Retinal pigment epithelial cell (primary cell): ENCODE measurements at regions not wholly inside any gene's neighbourhood (a gene's known extent, or its start where the extent isn't known, plus 50 kb on each side); places are given as distances from the start of the nearest gene placed in this dataset.

Source experiments
- DNase-seq: peaks from one replicate; pipeline ENCODE4 v3.0.0-alpha.2; 2010; ENCODE audit warnings: low read depth
- H3K4me3 ChIP-seq: 2 replicates; pipeline ENCODE4 v1.5.1; 2011; ENCODE audit warnings: mild to moderate bottlenecking, low read length, control low read depth, moderate library complexity
- TF ChIP-seq, protein P1 (sequence below): conservative IDR thresholded peaks from 2 replicates; pipeline ENCODE4 v1.5.1; 2011; ENCODE audit warnings: low read depth, low read length, control low read depth, inconsistent platforms

GRCh38 chr9:135309763-135310125 lies 169.8 kb upstream of the PPP1R26 start:
- no peak overlapping the region for H3K4me3 ChIP-seq
- DNase-seq, result no peak

DNA sequence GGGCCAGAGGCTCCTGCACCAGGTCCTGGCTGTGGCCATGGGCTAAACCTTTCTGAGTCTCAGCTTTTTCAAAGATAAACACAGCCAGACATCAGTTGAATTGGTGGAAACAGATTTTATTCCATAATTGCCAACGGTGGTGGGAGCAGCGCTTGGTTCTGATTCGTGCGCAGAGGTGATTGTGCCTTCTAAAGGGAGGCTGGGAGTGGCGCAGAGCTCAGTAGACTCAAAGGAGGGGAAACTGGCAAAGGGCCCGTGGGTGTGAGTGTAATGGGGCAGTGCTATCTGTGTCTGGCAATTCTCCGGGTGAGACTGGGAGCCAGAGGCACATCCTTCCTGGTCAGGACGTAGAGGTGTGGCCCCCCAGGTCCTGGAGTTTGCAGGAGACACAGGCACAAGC lies 169.4 kb upstream of the PPP1R26 start:
- no peak overlapping the region for H3K4me3 ChIP-seq
- no peak for DNase-seq
- TF ChIP-seq, protein P1, sequence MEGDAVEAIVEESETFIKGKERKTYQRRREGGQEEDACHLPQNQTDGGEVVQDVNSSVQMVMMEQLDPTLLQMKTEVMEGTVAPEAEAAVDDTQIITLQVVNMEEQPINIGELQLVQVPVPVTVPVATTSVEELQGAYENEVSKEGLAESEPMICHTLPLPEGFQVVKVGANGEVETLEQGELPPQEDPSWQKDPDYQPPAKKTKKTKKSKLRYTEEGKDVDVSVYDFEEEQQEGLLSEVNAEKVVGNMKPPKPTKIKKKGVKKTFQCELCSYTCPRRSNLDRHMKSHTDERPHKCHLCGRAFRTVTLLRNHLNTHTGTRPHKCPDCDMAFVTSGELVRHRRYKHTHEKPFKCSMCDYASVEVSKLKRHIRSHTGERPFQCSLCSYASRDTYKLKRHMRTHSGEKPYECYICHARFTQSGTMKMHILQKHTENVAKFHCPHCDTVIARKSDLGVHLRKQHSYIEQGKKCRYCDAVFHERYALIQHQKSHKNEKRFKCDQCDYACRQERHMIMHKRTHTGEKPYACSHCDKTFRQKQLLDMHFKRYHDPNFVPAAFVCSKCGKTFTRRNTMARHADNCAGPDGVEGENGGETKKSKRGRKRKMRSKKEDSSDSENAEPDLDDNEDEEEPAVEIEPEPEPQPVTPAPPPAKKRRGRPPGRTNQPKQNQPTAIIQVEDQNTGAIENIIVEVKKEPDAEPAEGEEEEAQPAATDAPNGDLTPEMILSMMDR, result no peak

More at GRCh38 chr9:135309763-135310125, 169.8 kb upstream of the PPP1R26 start:
- TF ChIP-seq, protein P1, result no peak

GRCh38 chr9:135315572-135315971 lies 164.0 kb upstream of the PPP1R26 start:
- TF ChIP-seq, protein P1, result no peak
- DNase-seq, result no peak
- no peak overlapping the region for H3K4me3 ChIP-seq

DNA sequence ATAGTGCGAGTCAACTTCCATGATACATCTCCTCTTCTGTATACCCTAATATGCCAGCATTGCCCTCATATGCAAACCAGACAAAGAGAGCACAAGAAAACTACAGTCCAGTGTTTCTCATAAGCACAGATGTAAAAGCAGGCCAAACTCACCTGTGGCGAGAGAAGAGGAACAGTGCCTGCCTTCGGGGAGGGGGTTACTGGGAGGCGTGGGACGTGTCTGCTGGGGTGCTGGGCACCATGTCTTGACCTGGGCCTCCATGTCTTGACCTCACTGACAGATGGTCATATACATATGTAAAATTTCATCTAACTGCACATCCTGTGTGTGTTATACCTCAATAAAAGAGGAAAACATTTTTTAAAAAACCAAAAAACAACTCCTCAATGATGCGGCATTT lies 159.3 kb upstream of the PPP1R26 start:
- TF ChIP-seq, protein P1, result no peak
- no peak overlapping the region for H3K4me3 ChIP-seq
- no peak for DNase-seq

GRCh38 chr9:135320943-135321342 lies 158.6 kb upstream of the PPP1R26 start:
- DNase-seq, result no peak
- no peak overlapping the region for H3K4me3 ChIP-seq
- TF ChIP-seq, protein P1, result no peak

DNA sequence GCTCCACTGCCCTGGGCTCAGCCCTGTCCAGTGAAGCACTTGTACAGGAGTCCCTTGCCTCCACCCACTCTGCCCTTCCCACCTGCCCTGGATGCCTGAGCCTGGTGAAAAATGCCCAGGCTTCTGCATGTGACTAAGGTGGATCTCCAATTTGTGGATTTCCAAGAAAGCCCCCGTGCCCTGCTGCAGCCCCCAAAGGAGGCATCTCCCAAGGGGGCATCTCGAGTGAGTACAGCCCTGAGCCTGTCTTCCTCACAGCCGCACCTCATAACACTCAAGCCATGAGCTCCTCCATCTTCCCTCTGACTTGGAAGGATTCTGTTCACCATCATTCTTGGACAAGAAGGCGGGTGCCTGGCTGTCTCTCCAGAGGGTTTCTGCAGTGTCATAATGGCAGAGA lies 158.0 kb upstream of the PPP1R26 start:
- DNase-seq, result no peak
- no peak overlapping the region for H3K4me3 ChIP-seq
- TF ChIP-seq, protein P1, result no peak

- DNase-seq, result no peak
- TF ChIP-seq, protein P1, result no peak
- no peak overlapping the region for H3K4me3 ChIP-seq
Observed at GRCh38 chr9:135324329-135324728, 155.3 kb upstream of the PPP1R26 start.
